NT2/D1 (cell line): ENCODE measurements at regions not wholly inside any gene's neighbourhood (a gene's known extent, or its start where the extent isn't known, plus 50 kb on each side); places are given as distances from the start of the nearest gene placed in this dataset.

Experiments used
- YY1 ChIP-seq: IDR thresholded peaks from 2 replicates; pipeline ENCODE4 v1.6.1; 2011; ENCODE audit not compliant: insufficient read length, insufficient read depth
- ZNF274 ChIP-seq: IDR thresholded peaks from 2 replicates; pipeline ENCODE4 v1.6.1; 2011; ENCODE audit warnings: mild to moderate bottlenecking, low read depth, low read length

GRCh38 chr6:156383059-156383458, 394.1 kb upstream of the ARID1B start:
- no peak for TF ChIP-seq YY1
- TF ChIP-seq ZNF274, result no peak
